Bone marrow (tissue), 2 donors: ENCODE measurements at regions not wholly inside any gene's neighbourhood (a gene's known extent, or its start where the extent isn't known, plus 50 kb on each side); places are given as distances from the start of the nearest gene placed in this dataset.

Experiments used
- DNase-seq, 2 donors: peaks; one replicate each; lab custom pipeline; 2025; lab: John Stamatoyannopoulos, UW

DNA sequence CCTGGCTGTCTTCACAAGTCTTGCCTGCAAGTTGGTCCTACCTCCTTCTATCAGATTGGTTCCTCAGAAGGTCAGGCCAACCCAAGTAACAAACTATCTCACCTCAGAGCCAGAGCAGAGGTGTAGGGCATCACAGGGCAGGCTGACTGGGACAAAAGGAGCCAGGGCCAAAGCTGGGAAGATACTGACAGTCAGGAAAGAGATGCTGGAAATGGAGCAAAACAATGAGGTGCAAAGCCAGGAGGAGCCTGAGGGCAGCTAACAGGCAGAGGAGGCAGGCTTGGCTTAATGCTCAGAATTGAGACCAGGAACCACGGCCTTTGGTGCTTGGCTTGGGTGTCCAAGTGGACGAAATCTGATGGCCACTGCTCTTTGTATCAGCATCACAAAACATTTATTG is 68.4 kb upstream of the PNMA1 start:
- DNase-seq: no peak

- DNase-seq: no peak
These were observed 66.7 kb upstream of the PNMA1 start for GRCh38 chr14:73780896-73781295.

DNA sequence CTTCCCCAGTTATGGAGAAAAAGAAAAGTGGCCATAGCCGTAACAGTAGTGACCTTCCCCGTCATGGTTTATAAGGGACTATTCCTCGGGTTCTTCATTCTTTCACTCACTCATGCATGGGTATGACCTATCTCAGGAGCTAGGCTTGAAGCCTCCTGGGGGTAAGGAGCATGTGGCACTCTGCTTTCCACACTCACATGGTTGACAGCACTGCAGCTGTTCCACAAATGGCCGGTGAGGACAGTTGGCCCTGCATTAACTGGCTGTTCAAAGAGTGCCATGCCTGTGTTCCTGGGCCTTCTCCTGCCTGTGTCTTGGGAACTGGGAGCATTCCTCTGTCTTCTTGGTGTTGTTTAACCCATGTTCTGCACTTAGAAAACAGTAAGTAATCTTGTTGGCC is 66.2 kb upstream of the PNMA1 start:
- DNase-seq: no peak

GRCh38 chr14:73778736-73779135 is 64.6 kb upstream of the PNMA1 start:
- no peak for DNase-seq

DNA sequence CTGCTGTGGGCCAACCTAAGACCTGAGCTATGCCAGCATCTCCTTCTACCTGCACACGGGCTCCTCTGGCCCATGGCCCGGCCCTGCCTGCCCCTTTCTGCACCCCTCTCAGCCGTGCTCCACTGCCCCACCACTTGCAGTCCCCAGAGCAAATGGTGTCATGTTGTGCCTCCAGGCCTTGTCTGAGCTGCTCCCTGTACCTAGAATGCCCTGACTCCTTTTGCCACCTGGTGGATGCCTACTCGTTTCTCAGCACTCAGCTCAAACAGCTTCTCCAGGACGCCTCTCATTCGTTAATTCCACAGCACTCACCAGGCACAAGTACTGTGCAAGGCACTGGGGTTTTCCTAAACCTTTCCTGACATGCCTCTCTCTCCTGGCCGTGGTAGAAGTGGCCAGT is 63.2 kb upstream of the PNMA1 start:
- no peak for DNase-seq

DNA sequence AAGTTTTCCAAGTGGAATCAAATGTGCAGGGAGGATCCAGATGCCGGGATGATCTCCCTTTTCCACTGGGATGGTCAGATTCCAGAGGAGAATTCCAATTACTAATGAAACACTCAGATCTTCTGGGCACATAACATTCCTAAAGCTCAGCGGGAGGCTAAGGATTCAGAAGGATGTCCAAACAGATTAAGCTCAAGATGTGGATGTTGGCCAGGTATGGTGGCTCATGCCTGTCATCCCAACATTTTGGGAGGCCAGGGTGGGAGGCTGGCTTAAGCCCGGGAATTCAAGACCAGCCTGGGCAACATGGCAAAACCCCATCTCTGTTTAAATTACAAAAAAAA is 62.0 kb upstream of the PNMA1 start:
- DNase-seq: no peak

GRCh38 chr14:73775339-73776193 is 61.4 kb upstream of the PNMA1 start:
- DNase-seq: no peak

DNA sequence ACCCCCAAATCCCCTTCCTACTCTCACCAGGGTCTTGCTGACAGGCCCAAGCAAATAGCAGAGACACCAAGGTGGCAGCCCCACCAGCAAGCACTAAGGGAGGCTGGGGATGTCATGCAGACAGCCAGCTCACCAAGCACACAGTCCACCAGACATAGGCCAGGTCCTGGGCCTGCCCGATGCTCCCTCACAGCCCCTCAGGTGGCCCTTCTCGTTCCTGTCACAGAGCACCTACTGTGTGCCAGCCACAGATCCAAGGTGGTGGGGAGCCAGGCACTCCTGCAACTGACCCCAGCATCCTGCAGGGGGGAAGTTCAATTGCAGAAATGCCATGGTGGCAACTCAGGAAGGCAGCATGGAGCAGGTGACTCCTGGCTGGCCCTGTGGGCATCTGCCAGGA is 60.5 kb upstream of the PNMA1 start:
- DNase-seq: no peak

DNA sequence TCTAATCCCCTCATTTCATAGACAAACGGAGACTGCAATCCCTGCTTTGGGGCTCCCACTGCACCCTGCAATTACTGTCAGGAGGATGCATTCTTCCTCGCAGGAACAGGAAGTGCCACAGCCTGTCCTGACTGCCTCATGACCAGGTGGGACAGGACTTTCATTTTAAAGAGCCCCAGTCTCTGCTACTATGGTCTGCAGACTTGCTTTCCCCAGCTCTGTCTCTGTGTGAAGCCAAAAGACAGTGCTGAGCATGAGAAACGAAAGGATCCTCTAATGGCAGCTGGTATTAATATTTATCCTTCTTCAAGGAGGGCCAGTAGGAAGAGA is 60.0 kb upstream of the PNMA1 start:
- DNase-seq: no peak

GRCh38 chr14:73773441-73774240 is 59.5 kb upstream of the PNMA1 start:
- DNase-seq: no peak

DNA sequence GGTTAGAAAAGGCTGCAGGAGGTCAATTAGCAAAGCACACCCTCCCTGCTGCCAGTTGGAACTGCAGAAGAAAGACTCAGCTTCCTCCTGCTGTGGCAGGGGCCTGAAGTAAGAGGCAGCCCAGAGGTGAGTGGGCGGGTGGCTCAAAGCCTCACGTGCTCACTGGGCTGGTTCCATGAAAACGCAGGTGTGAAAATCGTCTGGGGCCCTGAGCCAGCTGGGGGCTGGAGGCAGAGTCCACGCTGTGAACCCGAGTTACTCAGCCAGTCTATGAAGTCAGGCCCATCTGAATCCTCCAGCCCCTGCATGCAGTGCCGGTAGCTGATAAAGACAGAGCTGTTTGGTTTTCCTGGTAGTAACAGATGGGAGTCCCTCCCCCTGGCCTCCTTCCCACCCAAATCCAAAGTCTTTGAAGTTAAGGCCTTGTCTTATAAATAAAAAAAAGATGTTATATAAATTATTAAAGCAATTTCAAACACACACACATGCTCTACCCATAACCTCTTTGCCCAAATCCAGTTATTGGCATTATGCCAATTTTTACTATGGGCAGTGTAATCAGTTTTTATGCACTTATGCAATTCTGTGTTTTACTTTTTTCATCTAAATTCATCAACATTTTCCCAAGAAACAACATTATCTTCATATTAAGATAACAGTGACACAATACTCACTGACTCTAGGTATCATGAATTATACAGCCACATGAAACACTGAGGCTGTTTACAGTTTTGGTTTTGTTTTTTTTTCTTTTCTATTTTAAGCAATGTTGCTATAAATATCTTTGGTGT is 57.9 kb upstream of the PNMA1 start:
- no peak for DNase-seq

DNA sequence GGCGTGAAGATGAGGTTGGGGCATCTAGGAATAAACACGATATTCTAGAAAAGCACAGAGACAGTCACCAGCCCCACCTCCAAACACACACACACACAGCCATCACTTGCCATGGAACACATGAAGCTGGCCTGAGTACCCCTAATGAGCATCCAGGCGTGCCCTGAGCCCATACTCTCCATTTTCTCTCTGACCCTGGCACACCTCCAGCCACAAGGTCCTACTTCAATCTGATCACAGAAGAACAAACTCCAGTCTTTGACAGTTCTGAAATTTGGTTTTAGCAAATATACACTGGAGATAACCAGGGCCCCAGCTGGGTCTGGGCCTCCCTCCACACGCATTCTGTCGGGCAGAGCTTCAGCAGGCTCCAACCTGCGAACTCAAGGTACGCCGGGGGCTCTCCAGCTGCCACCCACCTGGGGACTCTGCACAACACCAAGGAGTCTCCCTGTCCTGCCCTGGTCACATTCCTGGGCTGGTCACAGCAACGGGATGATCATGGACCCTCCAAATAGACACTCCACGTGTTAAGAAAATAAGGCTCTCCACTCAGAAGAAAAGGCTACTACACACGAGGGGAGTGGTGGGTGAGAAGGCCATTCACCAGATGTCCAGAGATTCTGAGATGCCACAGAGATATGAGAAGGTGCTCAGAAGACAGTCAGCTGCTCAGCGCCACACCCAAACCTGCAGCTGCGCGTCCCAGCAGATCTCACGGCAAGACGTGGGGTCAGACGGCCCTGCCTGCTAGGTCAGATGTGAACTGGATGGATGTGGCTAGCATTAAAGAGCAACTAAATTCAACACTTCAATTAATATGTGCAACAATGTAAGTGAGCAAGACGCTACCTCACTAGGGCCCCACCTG is 57.0 kb upstream of the PNMA1 start:
- no peak for DNase-seq

DNA sequence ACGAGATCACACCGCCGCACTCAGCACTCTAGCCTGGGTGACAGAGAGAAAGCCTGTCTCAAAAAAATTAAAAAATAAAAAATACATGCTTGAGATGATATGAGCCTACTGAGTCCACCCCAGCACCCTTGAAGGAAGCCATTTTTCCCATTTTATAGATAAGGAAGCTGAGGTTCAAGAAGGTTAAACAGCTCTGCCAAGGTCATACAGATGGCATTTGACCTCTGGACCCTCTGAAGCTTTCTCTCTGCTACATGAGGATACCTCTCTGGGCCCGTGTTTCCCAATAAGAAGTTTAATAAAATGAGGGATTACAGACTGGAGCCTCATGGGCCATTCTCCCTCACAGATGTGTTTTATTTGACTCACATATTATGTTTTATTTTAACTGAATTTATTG is 53.9 kb upstream of the PNMA1 start:
- DNase-seq: no peak

DNA sequence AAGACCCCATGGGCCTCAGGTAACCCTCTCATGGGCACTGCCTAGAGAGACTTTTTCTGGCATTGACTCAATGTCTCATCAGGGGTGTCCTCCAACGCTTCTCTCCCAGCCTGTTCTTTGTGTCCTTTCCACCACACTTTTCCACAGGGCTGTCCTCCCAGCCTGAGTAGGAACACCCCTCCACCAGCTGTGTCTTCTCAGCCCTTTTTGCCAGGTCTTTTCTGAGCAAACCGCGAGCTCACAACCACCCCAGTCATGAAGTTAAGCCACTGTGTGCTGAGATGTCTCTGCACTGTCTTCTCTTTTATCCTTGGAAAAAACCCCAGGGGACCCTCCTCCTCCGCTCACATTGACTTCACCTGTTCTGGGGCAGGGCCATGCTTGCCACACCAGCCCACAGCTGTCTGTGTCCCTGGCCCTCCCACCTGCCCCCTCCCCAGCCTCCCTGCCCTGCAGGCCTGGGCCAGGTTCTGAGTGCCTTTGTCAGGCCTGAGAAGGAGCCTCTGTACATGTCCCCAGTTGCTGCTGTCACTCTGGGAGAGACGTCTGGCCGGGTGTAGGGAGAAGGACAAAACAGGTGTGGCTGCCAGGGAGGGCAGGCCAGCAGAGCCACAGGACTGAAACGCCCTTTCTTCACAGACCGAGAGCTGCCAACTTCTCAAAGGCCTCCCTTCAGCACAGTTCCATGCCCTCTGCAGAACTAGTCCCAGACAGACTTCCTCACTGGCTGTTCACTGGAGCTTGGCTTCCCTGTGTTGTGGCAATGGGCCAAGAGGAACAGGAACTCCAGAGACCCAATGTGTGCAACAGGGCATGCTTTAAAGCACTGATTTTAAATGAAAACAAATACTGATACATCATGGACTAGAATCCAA is 50.5 kb upstream of the PNMA1 start:
- DNase-seq: peak in 1 of 2 donors; percentile 79
